ENCODE measurements at regions not wholly inside any gene's neighbourhood (a gene's known extent, or its start where the extent isn't known, plus 50 kb on each side); places are given as distances from the start of the nearest gene placed in this dataset.
"Not testable (repeated sequence)": the region's sequence is repeated elsewhere in the genome, so short reads cannot be mapped to it uniquely, and the experiment has no call there.

GRCh38 chr11:134937193-134937592 is 525.2 kb upstream of the B3GAT1 start:
- not testable (repeated sequence) for TF ChIP-seq CTCF (IDR thresholded peaks at IDR 0.05); POLR2AphosphoS5 (IDR thresholded peaks at IDR 0.05; ENCODE audit: low read depth, low read length); SIN3A (IDR thresholded peaks at IDR 0.05; ENCODE audit: borderline replicate concordance, insufficient read depth, low read depth, low read length)

All from Panc1 (cell line).